ENCODE measurements at regions not wholly inside any gene's neighbourhood (a gene's known extent, or its start where the extent isn't known, plus 50 kb on each side); places are given as distances from the start of the nearest gene placed in this dataset.

DNA sequence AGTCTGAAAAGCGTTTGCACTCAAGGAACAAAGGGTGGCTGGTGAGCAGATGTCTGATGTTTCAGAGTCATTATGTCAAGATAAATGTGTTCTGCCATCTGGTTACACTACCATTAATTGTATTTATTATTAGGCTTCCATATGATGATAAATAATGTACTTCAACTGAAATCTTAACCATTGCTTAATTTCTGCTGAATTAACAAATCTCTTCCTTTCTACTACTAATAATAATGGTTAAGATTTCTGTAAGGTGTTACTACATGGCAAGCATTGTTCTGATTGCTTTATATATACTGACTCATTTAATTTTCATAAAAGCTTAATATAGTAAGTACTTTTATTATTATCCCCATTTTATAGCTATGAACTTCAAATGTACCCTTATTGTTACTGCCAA lies 68.4 kb upstream of the GALNT15 start:
- H3K27me3 ChIP-seq (replicated peaks), result no peaks in the 10 kb centered on the region
- no peak overlapping the region for H3K4me3 ChIP-seq (ENCODE audit: low read depth, low read length)
- in situ Hi-C loops (cut with HindIII; ENCODE audit: low pct_ligation_motif_present, low sequenced_read_pairs), result no loop called here

DNA sequence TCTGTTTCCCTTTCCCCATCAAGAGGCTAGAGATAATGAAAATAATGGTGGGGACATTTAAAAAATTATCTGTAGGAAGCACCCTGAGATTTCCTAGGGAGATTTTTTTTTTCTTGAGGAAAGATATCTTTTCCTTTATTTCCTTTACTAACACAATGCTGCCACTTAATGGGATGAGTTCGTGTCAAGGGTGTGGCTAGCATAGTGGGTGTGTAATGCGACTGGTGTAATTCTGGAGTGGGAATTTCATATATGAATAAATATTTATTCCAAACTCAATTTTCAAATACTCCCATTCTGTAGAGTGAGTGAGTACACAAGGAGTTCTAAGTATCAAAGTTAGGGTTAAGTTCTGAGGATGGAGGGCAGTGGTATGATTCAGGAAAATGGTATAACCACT lies 66.1 kb upstream of the GALNT15 start:
- Histone ChIP-seq H3K4me3 (ENCODE audit: low read depth, low read length) (no peak overlapping the region), H3K36me3 (replicated peaks) (no peaks in the 10 kb centered on the region), H3K27ac (no peak overlapping the region), H3K27me3 (replicated peaks) (no peaks in the 10 kb centered on the region)
- in situ Hi-C loops (cut with HindIII; ENCODE audit: low pct_ligation_motif_present, low sequenced_read_pairs), result no loop called here
- DNase-seq, result no peak
- TF ChIP-seq, protein P1, sequence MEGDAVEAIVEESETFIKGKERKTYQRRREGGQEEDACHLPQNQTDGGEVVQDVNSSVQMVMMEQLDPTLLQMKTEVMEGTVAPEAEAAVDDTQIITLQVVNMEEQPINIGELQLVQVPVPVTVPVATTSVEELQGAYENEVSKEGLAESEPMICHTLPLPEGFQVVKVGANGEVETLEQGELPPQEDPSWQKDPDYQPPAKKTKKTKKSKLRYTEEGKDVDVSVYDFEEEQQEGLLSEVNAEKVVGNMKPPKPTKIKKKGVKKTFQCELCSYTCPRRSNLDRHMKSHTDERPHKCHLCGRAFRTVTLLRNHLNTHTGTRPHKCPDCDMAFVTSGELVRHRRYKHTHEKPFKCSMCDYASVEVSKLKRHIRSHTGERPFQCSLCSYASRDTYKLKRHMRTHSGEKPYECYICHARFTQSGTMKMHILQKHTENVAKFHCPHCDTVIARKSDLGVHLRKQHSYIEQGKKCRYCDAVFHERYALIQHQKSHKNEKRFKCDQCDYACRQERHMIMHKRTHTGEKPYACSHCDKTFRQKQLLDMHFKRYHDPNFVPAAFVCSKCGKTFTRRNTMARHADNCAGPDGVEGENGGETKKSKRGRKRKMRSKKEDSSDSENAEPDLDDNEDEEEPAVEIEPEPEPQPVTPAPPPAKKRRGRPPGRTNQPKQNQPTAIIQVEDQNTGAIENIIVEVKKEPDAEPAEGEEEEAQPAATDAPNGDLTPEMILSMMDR (IDR thresholded peaks at IDR 0.05; ENCODE audit: low read depth, low read length, missing control alignments), result no peak

More for the DNA sequence above, 68.4 kb upstream of the GALNT15 start:
- no peak for DNase-seq
- no peaks in the 10 kb centered on the region for H3K36me3 ChIP-seq (replicated peaks)
- H3K27ac ChIP-seq, result no peak overlapping the region
- TF ChIP-seq, protein P1 (IDR thresholded peaks at IDR 0.05; ENCODE audit: low read depth, low read length, missing control alignments), result no peak

DNA sequence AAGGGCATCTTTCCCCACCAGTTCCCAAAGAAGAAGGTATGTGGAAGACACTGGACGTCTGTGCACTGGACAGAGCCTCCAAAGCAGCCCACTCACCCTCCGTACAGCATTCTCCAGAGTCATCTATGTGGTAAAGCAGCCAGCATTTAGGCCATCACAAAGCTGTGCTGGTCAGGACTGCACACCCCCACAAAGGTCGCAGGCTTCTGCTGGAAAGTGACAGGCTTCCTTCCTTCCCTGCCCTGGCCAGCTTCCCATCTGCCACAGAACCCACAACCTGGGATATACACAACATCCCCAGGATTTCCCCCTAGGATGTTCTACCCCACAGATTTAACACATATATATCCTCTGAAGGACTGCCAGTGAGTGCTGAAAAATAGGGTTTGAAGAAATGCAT lies 64.6 kb upstream of the GALNT15 start:
- Histone ChIP-seq H3K4me3 (ENCODE audit: low read depth, low read length) (no peak overlapping the region), H3K36me3 (replicated peaks) (no peaks in the 10 kb centered on the region), H3K27ac (no peak overlapping the region), H3K27me3 (replicated peaks) (no peaks in the 10 kb centered on the region)
- no peak for DNase-seq
- TF ChIP-seq, protein P1 (IDR thresholded peaks at IDR 0.05; ENCODE audit: low read depth, low read length, missing control alignments), result no peak
- in situ Hi-C loops (cut with HindIII; ENCODE audit: low pct_ligation_motif_present, low sequenced_read_pairs), result no loop called here

DNA sequence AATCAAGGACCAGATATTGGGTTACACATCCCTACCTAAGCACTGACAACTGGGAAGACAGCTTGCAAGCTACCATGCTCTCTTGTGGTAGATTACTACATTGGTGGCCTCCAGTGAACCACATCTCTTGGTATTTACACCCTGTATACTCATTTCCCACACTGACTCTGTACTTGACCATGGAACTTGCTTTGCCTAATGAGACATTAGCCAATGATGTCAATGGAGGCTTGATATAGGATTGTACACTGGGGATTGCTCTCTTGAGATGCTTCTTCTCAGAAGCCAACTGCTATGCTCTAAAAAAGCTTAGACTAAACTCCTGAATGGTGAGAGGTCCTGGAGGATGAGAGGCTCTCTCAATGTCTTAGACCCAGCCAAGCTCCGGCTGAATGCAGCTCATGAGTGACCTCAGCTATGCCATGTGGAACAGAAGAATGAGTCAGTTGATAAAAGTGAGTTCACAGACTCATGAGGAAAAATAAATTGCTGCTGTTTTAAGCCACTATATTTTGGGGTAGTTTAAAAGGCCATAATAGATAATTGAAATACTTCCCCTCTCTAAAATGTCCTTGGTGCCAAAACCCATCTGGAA lies 61.5 kb upstream of the GALNT15 start:
- H3K36me3 ChIP-seq (replicated peaks), result no peaks in the 10 kb centered on the region
- peak overlapping the region; percentile 96 for H3K27ac ChIP-seq
- no peaks in the 10 kb centered on the region for H3K27me3 ChIP-seq (replicated peaks)
- TF ChIP-seq, protein P1 (IDR thresholded peaks at IDR 0.05; ENCODE audit: low read depth, low read length, missing control alignments), result no peak
- in situ Hi-C loops (cut with HindIII; ENCODE audit: low pct_ligation_motif_present, low sequenced_read_pairs), result no loop called here
- no peak overlapping the region for H3K4me3 ChIP-seq (ENCODE audit: low read depth, low read length)
- DNase-seq, result peak; percentile 89

DNA sequence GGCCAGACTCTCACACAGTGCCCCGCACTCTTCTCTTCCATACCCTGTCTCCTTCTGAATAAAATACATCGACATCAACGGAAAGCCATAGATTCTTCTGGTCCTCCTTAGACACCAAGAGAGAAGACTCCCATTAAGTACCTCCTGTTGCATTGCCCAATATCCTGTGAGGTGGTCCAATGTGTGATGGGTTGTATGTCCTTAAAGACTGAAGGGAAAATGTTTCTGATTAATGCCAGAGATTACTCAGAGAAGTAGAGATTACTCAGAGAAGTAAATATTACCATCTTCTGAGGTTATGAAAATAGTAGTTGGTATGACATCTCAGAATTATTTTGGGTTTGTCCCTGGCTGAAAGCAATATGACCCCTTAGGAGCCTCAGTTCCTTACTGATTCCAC lies 60.8 kb upstream of the GALNT15 start:
- TF ChIP-seq, protein P1 (IDR thresholded peaks at IDR 0.05; ENCODE audit: low read depth, low read length, missing control alignments), result no peak
- H3K27ac ChIP-seq, result peak overlapping the region; percentile 96
- in situ Hi-C loops (cut with HindIII; ENCODE audit: low pct_ligation_motif_present, low sequenced_read_pairs), result no loop called here

DNA sequence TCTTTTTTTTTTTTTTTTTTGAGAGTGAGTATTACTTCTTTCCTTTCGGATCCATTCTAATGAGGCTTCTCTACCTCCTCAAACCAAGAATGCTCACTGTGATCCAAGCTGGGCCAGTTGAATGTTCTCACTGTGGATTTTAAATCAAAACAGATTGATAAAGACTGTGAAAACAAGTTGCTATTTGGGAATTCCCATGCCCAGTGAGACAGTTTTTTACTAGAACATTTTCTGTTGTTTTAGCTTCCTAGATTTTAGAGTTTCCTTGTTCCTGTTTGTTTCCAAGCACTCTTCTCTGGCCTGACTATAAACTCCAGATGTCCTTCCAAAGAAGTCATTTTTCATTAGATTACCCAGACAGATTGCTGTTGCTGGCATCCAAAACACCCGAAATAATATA lies 60.1 kb upstream of the GALNT15 start:
- Histone ChIP-seq H3K27ac (peak overlapping the region; percentile 96), H3K36me3 (replicated peaks) (no peaks in the 10 kb centered on the region), H3K27me3 (replicated peaks) (no peaks in the 10 kb centered on the region), H3K4me3 (ENCODE audit: low read depth, low read length) (no peak overlapping the region)
- TF ChIP-seq, protein P1 (IDR thresholded peaks at IDR 0.05; ENCODE audit: low read depth, low read length, missing control alignments), result no peak
- no peak for DNase-seq
- in situ Hi-C loops (cut with HindIII; ENCODE audit: low pct_ligation_motif_present, low sequenced_read_pairs), result no loop called here

More for the DNA sequence above, 60.8 kb upstream of the GALNT15 start:
- DNase-seq, result peak; percentile 79
- Histone ChIP-seq H3K27me3 (replicated peaks) (no peaks in the 10 kb centered on the region), H3K4me3 (ENCODE audit: low read depth, low read length) (no peak overlapping the region), H3K36me3 (replicated peaks) (no peaks in the 10 kb centered on the region)
